A549 (cell line): ENCODE measurements at regions not wholly inside any gene's neighbourhood (a gene's known extent, or its start where the extent isn't known, plus 50 kb on each side); places are given as distances from the start of the nearest gene placed in this dataset.

Experiments used
- ELK1 ChIP-seq: fragments of 150-350 bp; IDR thresholded peaks from 2 replicates; pipeline ENCODE4 v1.6.1; 2014; ENCODE audit warnings: low read depth, mild to moderate bottlenecking, low read length
- HOXA7 ChIP-seq: fragments of 250-450 bp; sonication (Bioruptor Pico); IDR thresholded peaks from 2 replicates; pipeline ENCODE4 v1.5.0; 2020; ENCODE audit warnings: mild to moderate bottlenecking, moderate library complexity
- small RNA-seq, 6 experiments: library from RNA; depleted of rRNA; stranded (forward); fragments of <200 nt; gene quantifications; one replicate each; pipeline ENCODE3, GENCODE V24; 2012

- no peak for TF ChIP-seq ELK1
- TF ChIP-seq HOXA7 (CRISPR knock-in tag) = no peak
These were observed 50.3 kb upstream of the ARHGAP28 start (continued) for GRCh38 chr18:6679201-6679600.

Small RNA genes in the stretch of these regions (small RNA-seq; reads per million reads assigned to genes)
- 0 reads per million in 6 experiments for gene RN7SL282P
